ENCODE measurements at regions not wholly inside any gene's neighbourhood (a gene's known extent, or its start where the extent isn't known, plus 50 kb on each side); places are given as distances from the start of the nearest gene placed in this dataset.
"Not testable (repeated sequence)": the region's sequence is repeated elsewhere in the genome, so short reads cannot be mapped to it uniquely, and the experiment has no call there.

DNA sequence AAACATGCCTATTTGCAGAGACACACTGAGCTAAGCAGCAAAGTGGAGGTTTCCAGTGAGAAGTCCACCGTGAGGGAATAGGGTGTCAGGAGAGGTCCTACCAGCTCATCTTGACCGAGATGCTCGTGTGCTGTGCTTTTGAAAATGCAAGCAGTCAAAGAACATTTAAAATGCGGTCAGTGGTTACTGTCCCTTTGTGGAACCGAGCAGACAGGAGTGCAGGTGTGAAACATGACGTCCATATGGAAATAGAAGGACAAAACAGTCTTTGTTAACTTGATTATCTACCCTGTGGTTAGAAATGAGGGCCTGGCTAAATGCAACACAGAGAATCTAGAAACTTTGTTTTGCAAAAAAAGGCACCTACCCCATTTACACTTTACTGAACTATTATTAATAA lies 473.3 kb downstream of the SPATA31A6 start:
- TF ChIP-seq, protein P1, sequence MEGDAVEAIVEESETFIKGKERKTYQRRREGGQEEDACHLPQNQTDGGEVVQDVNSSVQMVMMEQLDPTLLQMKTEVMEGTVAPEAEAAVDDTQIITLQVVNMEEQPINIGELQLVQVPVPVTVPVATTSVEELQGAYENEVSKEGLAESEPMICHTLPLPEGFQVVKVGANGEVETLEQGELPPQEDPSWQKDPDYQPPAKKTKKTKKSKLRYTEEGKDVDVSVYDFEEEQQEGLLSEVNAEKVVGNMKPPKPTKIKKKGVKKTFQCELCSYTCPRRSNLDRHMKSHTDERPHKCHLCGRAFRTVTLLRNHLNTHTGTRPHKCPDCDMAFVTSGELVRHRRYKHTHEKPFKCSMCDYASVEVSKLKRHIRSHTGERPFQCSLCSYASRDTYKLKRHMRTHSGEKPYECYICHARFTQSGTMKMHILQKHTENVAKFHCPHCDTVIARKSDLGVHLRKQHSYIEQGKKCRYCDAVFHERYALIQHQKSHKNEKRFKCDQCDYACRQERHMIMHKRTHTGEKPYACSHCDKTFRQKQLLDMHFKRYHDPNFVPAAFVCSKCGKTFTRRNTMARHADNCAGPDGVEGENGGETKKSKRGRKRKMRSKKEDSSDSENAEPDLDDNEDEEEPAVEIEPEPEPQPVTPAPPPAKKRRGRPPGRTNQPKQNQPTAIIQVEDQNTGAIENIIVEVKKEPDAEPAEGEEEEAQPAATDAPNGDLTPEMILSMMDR (IDR thresholded peaks at IDR 0.05), result not testable (repeated sequence)
- TF ChIP-seq POLR2A (IDR thresholded peaks at IDR 0.05), result not testable (repeated sequence)
